Fibroblast of the aortic adventitia (primary cell): ENCODE measurements at regions not wholly inside any gene's neighbourhood (a gene's known extent, or its start where the extent isn't known, plus 50 kb on each side); places are given as distances from the start of the nearest gene placed in this dataset.
"Not testable (repeated sequence)": the region's sequence is repeated elsewhere in the genome, so short reads cannot be mapped to it uniquely, and the experiment has no call there.

Source experiments
- DNase-seq: peaks from one replicate; pipeline ENCODE4 v3.0.0-alpha.2; 2010; ENCODE audit warnings: low read depth
- H3K4me3 ChIP-seq: 2 replicates; pipeline ENCODE4 v1.5.1; 2011; ENCODE audit warnings: low read depth, mild to moderate bottlenecking, control low read depth, low read length, moderate library complexity
- CTCF ChIP-seq: IDR thresholded peaks from 2 replicates; pipeline ENCODE4 v1.5.1; 2011; ENCODE audit warnings: mild to moderate bottlenecking, low read length, control low read depth, inconsistent platforms; ENCODE audit not compliant: insufficient read depth

DNA sequence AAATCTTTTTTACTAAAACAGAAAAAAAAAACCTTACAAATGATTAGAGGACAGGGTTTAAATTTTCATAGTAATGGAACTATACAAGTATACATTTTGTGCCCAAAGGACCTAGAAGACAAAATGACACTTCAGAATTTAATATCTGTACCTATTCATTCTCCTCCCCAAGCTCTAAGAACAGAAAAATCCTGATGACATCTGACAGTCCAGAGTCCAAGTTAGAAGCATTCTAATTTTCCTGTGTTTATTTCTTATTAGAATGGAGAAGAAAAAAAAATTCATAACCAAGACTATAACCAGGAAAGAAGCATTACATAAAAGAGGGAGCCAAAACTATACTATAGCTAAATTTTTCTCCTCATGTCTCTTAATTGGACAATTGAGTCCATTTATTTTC, 138.9 kb upstream of the SLC13A1 start:
- no peak overlapping the region for H3K4me3 ChIP-seq
- TF ChIP-seq CTCF, result no peak
- no peak for DNase-seq

DNA sequence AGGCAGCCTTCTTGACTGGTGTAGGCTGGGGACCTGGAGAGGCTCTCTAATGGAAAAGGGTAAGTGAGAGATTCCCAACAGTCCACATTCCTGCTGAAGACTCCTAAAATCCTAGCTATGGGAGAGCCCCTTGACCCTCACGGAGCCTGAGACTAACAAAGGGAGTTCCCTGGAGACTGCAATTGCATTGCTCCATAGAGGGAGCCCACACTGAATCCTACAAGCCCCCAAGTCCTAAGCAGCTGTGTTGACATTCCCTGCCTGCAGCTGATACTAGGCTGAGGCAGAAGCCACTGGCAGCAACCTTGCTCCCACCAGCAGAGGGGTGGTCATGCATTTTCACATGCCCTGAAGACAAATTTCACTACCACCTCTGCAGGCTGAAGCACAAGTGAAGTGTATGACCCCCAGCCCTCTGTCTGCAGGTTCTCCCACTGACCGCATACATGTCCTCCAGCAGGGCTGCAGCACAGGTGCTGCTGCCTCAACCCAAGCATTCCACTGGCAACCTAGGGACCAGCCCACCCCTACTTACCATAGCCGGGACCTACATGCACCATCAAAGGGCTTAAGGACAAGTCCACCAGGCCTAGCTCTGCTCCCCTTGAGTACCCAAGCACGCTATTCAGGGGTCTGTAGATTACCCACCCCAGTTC, 130.3 kb upstream of the SLC13A1 start:
- DNase-seq, result no peak
- H3K4me3 ChIP-seq, result no peak overlapping the region
- no peak for TF ChIP-seq CTCF

DNA sequence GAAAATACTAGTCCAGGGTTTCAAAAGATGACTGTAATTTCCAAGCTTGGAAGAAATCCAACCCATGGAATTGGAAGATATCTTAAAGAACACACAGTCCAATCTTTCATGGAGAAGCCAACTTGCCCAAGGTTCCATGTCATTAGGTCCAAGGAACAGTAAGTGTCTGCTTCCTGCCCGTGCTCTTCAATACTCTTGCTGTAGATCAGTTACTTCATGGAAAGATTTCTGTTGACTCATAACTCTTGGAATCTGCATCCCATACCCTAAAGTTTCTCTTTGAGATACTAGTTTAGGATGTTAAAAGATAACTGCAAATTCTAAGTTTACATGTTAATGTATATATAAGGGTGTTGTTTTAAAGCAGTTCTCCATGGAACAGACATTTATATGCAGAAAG, 127.9 kb upstream of the SLC13A1 start:
- no peak for DNase-seq
- no peak overlapping the region for H3K4me3 ChIP-seq
- TF ChIP-seq CTCF, result no peak

DNA sequence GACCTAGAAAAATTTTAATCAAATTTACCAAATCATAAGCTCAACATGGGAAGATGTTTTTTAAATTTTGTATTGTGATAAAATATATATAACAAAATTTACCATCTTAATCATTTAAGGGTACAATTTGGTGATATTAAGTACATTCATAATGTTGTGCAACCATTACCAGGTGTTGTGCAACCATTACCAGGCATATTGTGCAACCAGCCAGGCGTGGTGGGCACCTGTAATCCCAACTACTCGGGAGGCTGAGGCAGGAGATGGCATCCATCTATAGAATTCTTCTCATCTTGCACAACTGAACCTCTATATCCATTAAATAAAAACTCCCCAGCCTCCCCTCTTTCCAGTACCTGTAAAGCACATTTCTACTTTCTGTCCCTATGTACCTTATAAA, 124.5 kb upstream of the SLC13A1 start:
- no peak for DNase-seq
- no peak overlapping the region for H3K4me3 ChIP-seq
- no peak for TF ChIP-seq CTCF

DNA sequence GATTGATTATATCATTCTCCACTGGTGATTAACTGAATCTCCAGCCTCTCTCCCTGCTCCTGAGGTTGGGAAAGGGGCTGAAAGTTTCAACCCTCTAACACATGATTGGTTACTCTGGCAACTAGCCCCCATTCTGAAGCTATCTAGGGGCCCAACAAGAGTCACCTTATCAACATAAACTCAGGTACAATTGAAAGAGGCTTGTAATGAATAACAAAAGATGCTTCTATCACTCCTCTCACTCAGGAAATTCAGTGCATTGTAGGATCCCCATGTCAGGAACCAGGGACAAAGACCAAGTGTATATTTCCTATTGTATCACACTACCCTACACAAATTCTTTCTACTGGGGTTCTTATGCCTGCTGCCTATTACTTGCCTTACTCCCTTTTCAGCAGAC, 123.9 kb upstream of the SLC13A1 start:
- no peak overlapping the region for H3K4me3 ChIP-seq
- DNase-seq, result no peak
- no peak for TF ChIP-seq CTCF

DNA sequence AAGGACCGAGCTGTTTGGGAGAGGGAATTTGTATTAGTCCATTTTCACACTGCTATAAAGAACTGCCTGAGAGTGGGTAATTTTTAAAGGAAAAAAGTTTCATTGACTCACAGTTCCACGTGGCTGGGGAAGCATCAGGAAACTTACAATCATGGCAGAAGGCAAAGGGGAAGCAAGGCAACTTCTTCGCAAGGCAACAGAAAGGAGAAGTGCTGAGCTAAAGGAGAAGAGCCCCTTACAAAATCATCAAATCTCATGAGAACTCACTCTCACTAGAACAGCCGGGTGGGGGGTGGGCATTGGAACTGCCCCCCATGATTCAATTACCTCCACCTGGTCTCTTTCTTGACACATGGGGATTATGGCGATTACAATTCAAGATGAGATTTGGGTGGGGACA, 121.8 kb upstream of the SLC13A1 start:
- H3K4me3 ChIP-seq, DNase-seq: not testable (repeated sequence)

DNA sequence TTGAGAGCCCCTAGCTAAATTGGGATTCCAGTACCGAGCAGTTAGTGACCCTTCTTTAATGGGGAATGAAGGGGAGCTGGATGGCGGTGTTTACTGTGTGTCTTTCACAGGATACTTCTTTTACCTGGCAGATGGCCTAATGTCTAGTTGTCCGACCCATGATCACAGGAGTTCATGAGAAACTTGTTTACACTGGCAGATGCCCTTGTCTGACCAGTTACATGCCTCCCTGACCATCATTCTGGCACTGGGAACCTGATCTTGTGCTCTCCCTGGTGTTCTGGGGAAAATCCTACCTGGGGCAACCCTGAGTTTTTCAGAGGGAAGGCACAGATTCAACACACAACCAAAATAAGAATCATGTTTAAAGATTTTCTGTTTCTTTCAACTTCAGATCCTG, 120.1 kb upstream of the SLC13A1 start:
- no peak overlapping the region for H3K4me3 ChIP-seq
- DNase-seq, result no peak
- no peak for TF ChIP-seq CTCF
